Stimulated activated CD8-positive, alpha-beta memory T cell treated with anti-CD3 and anti-CD28 coated beads, Interleukin-12 subunit alpha, Interleukin-12 subunit beta, amount 100 ng/mL, for 4 hours (primary cell): ENCODE measurements at regions not wholly inside any gene's neighbourhood (a gene's known extent, or its start where the extent isn't known, plus 50 kb on each side); places are given as distances from the start of the nearest gene placed in this dataset.
"Not testable (repeated sequence)": the region's sequence is repeated elsewhere in the genome, so short reads cannot be mapped to it uniquely, and the experiment has no call there.

Source experiments
- DNase-seq: peaks from one replicate; pipeline ENCODE4 v3.0.0-alpha.2; 2020; ENCODE audit warnings: low read depth

DNA sequence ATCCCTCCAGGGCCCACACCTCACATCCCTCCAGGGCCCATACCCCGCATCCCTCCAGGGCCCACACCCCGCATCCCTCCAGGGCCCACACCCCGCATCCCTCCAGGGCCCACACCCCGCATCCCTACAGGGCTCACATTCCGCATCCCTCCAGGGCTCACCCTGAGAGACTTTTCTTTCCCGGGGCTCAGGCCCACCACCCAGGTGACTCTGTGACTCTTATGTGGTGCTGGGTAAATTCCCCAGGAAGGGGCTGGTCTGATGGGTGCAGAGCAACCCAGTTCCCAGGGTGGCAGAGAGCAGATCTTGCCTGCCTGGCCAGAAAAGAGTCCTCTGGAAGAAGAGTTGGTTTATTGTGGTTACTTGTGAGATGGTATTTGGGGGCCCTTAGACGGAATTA is 290.7 kb downstream of the TCERG1L start:
- DNase-seq = no peak

- DNase-seq = no peak
These were observed 290.1 kb downstream of the TCERG1L start for GRCh38 chr10:131021246-131021895.

DNA sequence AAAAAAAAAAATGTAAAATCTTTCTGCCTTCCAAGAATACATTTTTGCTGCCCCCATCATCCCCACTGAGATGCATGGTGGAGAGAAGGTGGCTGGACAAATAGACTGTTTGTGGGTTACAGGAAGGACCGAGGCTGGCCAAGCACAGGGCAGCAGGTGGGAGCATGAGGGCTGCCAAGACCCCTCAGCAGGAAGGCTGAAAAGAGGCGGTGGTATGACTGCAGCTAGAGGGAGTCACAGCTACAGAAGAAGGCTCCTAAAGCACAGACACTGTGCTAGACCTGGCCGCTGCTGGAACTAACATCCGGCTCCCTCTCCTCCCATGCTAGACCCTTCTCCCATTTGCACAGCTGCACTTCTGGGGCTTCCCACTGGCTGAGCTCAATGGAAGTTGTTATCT is 289.6 kb downstream of the TCERG1L start:
- DNase-seq = no peak

- no peak for DNase-seq
These were observed 289.2 kb downstream of the TCERG1L start for GRCh38 chr10:131022369-131022768.

GRCh38 chr10:131022981-131023380 is 288.5 kb downstream of the TCERG1L start:
- no peak for DNase-seq

GRCh38 chr10:131024259-131025131 is 287.0 kb downstream of the TCERG1L start:
- DNase-seq = no peak

GRCh38 chr10:131025333-131025732 is 286.2 kb downstream of the TCERG1L start:
- no peak for DNase-seq

DNA sequence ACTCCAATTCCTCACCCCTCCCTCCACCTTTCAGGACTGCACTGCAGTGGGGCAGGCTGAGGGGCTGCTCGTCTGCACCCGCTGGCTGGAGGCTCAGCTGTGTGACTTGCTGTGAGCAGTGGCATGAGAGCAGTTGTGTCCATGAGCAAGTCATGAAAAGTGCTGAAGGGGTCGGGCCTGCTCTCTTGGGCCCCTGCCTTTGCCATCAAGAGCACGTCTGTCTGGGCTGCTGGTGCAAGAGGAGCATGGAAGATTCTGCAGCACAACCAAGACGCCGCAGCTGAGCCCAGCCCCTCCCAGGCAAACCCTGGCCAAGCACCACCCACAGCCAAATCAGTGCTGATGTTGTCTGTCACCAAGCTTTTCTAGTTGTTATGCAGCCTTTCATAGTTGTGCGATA is 284.3 kb downstream of the TCERG1L start:
- no peak for DNase-seq

DNA sequence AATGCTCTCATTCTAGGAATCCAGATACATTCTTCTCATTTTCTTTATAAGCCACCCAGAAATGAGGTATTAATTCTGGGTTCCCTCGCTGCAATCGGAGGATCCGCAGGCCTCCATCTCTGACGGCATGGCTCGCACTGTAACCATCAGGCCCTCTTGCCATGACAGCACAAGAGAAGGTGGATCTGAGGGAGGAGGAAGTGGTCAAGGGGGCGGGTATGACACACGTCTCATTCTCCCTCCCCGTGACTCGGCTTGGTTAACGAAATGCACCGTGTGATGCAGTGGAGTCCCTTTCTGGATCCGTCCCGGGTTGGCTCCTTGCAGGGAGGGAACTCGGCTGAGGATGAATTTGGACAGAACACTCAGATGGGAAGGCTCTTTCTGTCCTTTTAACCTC is 280.2 kb downstream of the TCERG1L start:
- no peak for DNase-seq

DNA sequence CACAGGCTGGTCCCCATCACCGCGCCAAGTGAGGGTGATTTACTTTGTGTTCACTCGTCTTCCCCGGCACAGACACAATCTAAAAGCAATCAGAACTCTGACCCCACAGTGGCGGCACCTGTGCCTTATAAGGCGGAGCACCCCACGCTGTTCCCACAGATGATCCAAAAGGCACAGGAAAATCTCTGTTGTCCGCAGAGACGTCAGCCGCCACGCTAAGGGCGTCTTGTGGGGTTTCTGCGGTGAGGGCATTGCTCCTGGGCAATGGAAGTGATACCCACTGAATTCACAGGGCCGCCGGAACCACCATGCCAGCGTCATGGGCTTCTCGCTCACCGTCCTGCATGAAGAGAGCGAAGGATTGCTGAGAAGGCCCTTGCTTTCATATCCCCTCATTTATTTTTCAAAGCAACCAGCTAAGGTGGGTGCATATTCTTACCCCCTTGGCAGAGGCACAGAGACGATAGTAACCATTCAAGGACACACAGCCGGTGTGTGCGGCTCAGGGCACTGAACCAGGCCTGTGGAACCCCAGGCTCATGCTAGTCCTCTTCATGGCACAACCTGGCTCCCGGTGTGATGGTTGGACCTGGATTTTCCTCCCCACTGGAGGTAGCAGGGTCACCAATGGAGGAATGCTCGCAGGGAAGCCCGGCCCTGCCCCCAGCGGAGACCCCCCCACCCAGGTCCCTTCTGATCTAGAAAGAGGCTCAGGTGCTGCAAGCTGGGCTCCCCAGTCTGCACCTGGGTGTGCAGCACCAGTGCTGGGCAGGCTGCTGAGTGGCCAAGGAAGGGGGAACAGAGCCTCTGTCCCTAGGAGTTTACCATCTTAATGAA is 279.0 kb downstream of the TCERG1L start:
- no peak for DNase-seq

GRCh38 chr10:131033166-131034085 is 278.1 kb downstream of the TCERG1L start:
- DNase-seq = no peak

DNA sequence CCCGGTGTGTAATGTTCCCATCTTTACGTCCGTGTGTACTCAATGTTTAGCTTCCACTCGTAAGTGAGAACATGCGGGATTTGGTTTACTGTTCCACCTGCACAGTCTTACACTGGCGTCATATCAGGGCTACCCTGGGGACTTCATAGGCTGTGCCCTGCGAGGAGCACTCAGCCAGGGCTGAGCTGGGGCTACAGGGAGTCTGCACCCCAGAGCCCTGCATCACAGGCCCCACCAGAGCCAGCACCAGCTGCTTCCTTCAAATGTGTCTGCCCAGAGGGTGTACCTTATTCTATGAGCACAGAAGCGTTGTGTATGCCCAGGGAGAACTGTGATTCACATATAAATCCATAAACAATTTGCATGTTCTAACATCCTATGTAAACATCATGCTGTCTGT is 277.1 kb downstream of the TCERG1L start:
- no peak for DNase-seq

GRCh38 chr10:131035779-131036178 is 275.7 kb downstream of the TCERG1L start:
- DNase-seq = no peak

- DNase-seq = no peak
These were observed 273.5 kb downstream of the TCERG1L start for GRCh38 chr10:131038056-131038455.

DNA sequence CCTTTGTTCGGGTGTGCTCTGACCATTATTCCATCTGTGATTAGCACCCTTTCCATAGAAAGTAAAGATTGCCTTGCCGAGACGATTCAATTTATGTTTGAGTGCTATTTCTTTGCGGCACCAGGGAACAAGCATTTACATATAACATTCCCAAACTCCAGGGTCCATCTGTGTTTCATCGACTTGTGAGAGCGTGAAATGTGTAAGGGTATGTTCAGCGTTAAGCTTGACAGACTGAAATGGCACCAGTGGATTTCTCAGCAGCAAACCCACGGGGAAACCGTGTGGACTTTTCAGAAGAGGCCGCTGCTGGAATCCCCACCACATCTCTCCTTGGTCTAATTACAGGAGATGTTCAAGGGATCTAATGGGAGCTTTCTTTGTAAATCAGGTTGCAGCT is 270.5 kb downstream of the TCERG1L start:
- DNase-seq = no peak

DNA sequence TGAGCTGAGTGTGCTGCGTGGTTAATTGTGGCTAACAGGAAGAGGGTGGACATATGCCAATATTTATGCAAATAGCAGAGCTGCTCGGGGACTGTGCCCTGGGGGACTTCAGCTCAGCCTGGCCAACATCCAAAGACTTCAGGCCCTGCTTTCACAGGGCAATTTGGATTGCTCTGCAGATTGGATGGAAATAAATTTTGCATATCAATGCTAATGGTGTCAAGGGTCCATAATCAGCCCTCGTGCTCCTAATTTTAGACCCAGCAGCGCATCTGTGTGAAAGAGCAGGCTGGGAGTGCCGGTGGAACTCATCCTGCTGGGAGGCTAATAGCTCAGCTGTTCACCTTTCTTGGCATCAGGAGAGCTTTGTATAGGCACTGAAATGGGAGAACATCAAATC is 270.1 kb downstream of the TCERG1L start:
- DNase-seq = no peak

DNA sequence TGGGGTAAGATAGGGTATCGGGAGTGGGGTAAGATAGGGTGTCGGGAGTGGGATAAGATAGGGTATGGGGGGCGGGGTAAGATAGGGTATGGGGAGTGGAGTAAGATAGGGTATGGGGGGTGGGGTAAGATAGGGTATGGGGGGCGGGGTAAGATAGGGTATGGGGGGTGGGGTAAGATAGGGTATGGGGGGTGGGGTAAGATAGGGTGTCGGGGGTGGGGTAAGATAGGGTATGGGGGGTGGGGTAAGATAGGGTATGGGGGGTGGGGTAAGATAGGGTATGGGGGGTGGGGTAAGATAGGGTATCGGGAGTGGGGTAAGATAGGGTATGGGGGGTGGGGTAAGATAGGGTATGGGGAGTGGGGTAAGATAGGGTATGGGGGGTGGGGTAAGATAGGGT is 269.5 kb downstream of the TCERG1L start:
- not testable (repeated sequence) for DNase-seq
